ENCODE measurements at regions not wholly inside any gene's neighbourhood (a gene's known extent, or its start where the extent isn't known, plus 50 kb on each side); places are given as distances from the start of the nearest gene placed in this dataset.
A peak's percentile ranks its signal among the peaks of the same experiment; 100 is the strongest.

- Histone ChIP-seq H3K9ac (ENCODE audit: insufficient read depth, low read length) (no peak overlapping the region), H3K9me3 (ENCODE audit: control insufficient read depth, insufficient read depth, low read depth, low read length) (no peaks in the 10 kb centered on the region), H3K79me2 (ENCODE audit: control insufficient read depth, insufficient read depth, low read length) (no peaks in the 10 kb centered on the region), H4K20me1 (ENCODE audit: control insufficient read depth, extremely low read depth, insufficient read depth, low read length) (no peaks in the 10 kb centered on the region), H3K36me3 (ENCODE audit: control insufficient read depth, insufficient read depth, low read length) (no peaks in the 10 kb centered on the region), H3K27ac (ENCODE audit: insufficient read depth, low read length) (no peak overlapping the region), H3K4me2 (ENCODE audit: extremely low read depth, insufficient read depth, low read length) (no peak overlapping the region), H3K4me3 (replicated peaks in 1 of 4; ENCODE audit: control extremely low read depth in 1 of 4, insufficient read depth in 1 of 4, low read depth in 3 of 4, low read length in 4 of 4) (no peak overlapping the region), H3K4me1 (ENCODE audit: control insufficient read depth, extremely low read depth, insufficient read depth, low read length) (peaks cover 4% of the 10 kb centered on the region), H2AFZ (ENCODE audit: low read length) (no peak overlapping the region), H3K27me3 (ENCODE audit: control insufficient read depth, insufficient read depth, low read length) (peaks cover 3% of the 10 kb centered on the region)
- peak in 1 of 2 donors; percentile 80 for DNase-seq (ENCODE audit: low read depth in 2 of 2)
- TF ChIP-seq EZH2 (IDR thresholded peaks at IDR 0.05; ENCODE audit: low read length, missing control alignments) (no peak), CTCF (conservative IDR thresholded peaks at IDR 0.05 in 1 of 2, IDR thresholded peaks at IDR 0.05 in 1 of 2; ENCODE audit: low read depth in 1 of 2, low read length in 2 of 2) (no peak)
These were observed 70.6 kb downstream of the NRN1 start for GRCh38 chr6:5936140-5936539.

GRCh38 chr6:5930968-5931367, 75.8 kb downstream of the NRN1 start:
- no peak overlapping the region for H3K4me2 ChIP-seq (ENCODE audit: extremely low read depth, insufficient read depth, low read length)
- no peak overlapping the region for H3K27ac ChIP-seq (ENCODE audit: insufficient read depth, low read length)
- no peak overlapping the region for H3K9ac ChIP-seq (ENCODE audit: insufficient read depth, low read length)
- no peaks in the 10 kb centered on the region for H3K36me3 ChIP-seq (ENCODE audit: control insufficient read depth, insufficient read depth, low read length)
- no peaks in the 10 kb centered on the region for H3K79me2 ChIP-seq (ENCODE audit: control insufficient read depth, insufficient read depth, low read length)
- H2AFZ ChIP-seq (ENCODE audit: low read length): no peak overlapping the region
- peaks cover 7% of the 10 kb centered on the region for H3K27me3 ChIP-seq (ENCODE audit: control insufficient read depth, insufficient read depth, low read length)
- no peak for DNase-seq (ENCODE audit: low read depth in 2 of 2)
- TF ChIP-seq EZH2 (IDR thresholded peaks at IDR 0.05; ENCODE audit: low read length, missing control alignments) (no peak), CTCF (conservative IDR thresholded peaks at IDR 0.05 in 1 of 2, IDR thresholded peaks at IDR 0.05 in 1 of 2; ENCODE audit: low read depth in 1 of 2, low read length in 2 of 2) (no peak)
- no peaks in the 10 kb centered on the region for H3K9me3 ChIP-seq (ENCODE audit: control insufficient read depth, insufficient read depth, low read depth, low read length)
- no peaks in the 10 kb centered on the region for H4K20me1 ChIP-seq (ENCODE audit: control insufficient read depth, extremely low read depth, insufficient read depth, low read length)
- no peak overlapping the region for H3K4me3 ChIP-seq (replicated peaks in 1 of 4; ENCODE audit: control extremely low read depth in 1 of 4, insufficient read depth in 1 of 4, low read depth in 3 of 4, low read length in 4 of 4)
- no peaks in the 10 kb centered on the region for H3K4me1 ChIP-seq (ENCODE audit: control insufficient read depth, extremely low read depth, insufficient read depth, low read length)

- Histone ChIP-seq H3K4me2 (ENCODE audit: extremely low read depth, insufficient read depth, low read length) (no peak overlapping the region), H4K20me1 (ENCODE audit: control insufficient read depth, extremely low read depth, insufficient read depth, low read length) (no peaks in the 10 kb centered on the region), H3K4me3 (replicated peaks in 1 of 4; ENCODE audit: control extremely low read depth in 1 of 4, insufficient read depth in 1 of 4, low read depth in 3 of 4, low read length in 4 of 4) (no peak overlapping the region), H3K27me3 (ENCODE audit: control insufficient read depth, insufficient read depth, low read length) (peaks cover 7% of the 10 kb centered on the region), H3K27ac (ENCODE audit: insufficient read depth, low read length) (no peak overlapping the region), H2AFZ (ENCODE audit: low read length) (no peak overlapping the region), H3K9ac (ENCODE audit: insufficient read depth, low read length) (no peak overlapping the region), H3K4me1 (ENCODE audit: control insufficient read depth, extremely low read depth, insufficient read depth, low read length) (no peaks in the 10 kb centered on the region), H3K79me2 (ENCODE audit: control insufficient read depth, insufficient read depth, low read length) (no peaks in the 10 kb centered on the region), H3K9me3 (ENCODE audit: control insufficient read depth, insufficient read depth, low read depth, low read length) (no peaks in the 10 kb centered on the region), H3K36me3 (ENCODE audit: control insufficient read depth, insufficient read depth, low read length) (no peaks in the 10 kb centered on the region)
- no peak for DNase-seq (ENCODE audit: low read depth in 2 of 2)
- TF ChIP-seq EZH2 (IDR thresholded peaks at IDR 0.05; ENCODE audit: low read length, missing control alignments) (no peak), CTCF (conservative IDR thresholded peaks at IDR 0.05 in 1 of 2, IDR thresholded peaks at IDR 0.05 in 1 of 2; ENCODE audit: low read depth in 1 of 2, low read length in 2 of 2) (no peak)
These were observed 76.5 kb downstream of the NRN1 start for GRCh38 chr6:5930143-5930770.

All from fibroblast of lung (primary cell).